Stomach (tissue), 8 donors: ENCODE measurements at regions not wholly inside any gene's neighbourhood (a gene's known extent, or its start where the extent isn't known, plus 50 kb on each side); places are given as distances from the start of the nearest gene placed in this dataset.

Source experiments
- DNase-seq, 2 donors: peaks; one replicate each; pipeline versions ENCODE4 v3.0.0 to v3.0.0-alpha.2; 2013 to 2019
- H3K27ac ChIP-seq, 5 donors: fragments of 200-600 bp in 4 of 5; sonication (generic) in 4 of 5; one replicate each; pipeline ENCODE4 v1.5.1; 2013 to 2019; ENCODE audit warnings: mild to moderate bottlenecking in 1 of 5, moderate library complexity in 1 of 5
- H3K27me3 ChIP-seq, 3 donors: fragments of 200-600 bp; sonication (generic); one replicate each; pipeline ENCODE4 v1.5.1; 2017 to 2019; ENCODE audit warnings: mixed run types in 1 of 3
- H3K36me3 ChIP-seq, 4 donors: fragments of 200-600 bp; sonication (generic); 1 replicate in 3 of 4; 2 replicates in 1 of 4; pipeline ENCODE4 v1.5.1; 2016 to 2019
- H3K4me1 ChIP-seq, 4 donors: fragments of 200-600 bp; sonication (generic); one replicate each; pipeline ENCODE4 v1.5.1; 2016 to 2019
- H3K4me3 ChIP-seq, 4 donors: fragments of 200-600 bp; sonication (generic) in 3 of 4; one replicate each; pipeline ENCODE4 v1.5.1; 2016 to 2019; ENCODE audit warnings: mild to moderate bottlenecking in 1 of 4
- H3K9me3 ChIP-seq, 4 donors: fragments of 200-600 bp; sonication (generic); one replicate each; pipeline ENCODE4 v1.5.1; 2016 to 2019
- CTCF ChIP-seq, 7 experiments: fragments of 450-650 bp in 4 of 7; fragments of 200-600 bp in 3 of 7; sonication (generic) in 3 of 7; IDR thresholded peaks; one replicate each; pipeline ENCODE4 v1.5.1; 2016 to 2019; ENCODE audit warnings: antibody characterized with exemption in 7 of 7, control low read depth in 2 of 7, mild to moderate bottlenecking in 1 of 7
- EP300 ChIP-seq: sonication (generic); formaldehyde crosslinking; IDR thresholded peaks from one replicate; pipeline ENCODE4 v1.6.1; 2017; ENCODE audit warnings: antibody characterized with exemption
- POLR2A ChIP-seq, 4 donors: fragments of 450-650 bp; IDR thresholded peaks; one replicate each; pipeline ENCODE4 v1.6.1; 2016; ENCODE audit warnings: antibody characterized with exemption in 4 of 4, control low read depth in 2 of 4, mild to moderate bottlenecking in 1 of 4, moderate library complexity in 1 of 4
- POLR2AphosphoS5 ChIP-seq, 3 donors: sonication (generic); formaldehyde crosslinking; IDR thresholded peaks; one replicate each; pipeline ENCODE4 v1.6.1; 2016; ENCODE audit warnings: antibody characterized with exemption in 3 of 3
- WGBS, 5 donors: extraction: QIAGEN DNeasy Blood & Tissue Kit in 3 of 5; methylation state at CpG; one replicate each; pipeline versions ENCODE4 v1.1.5 to v1.1.7; 2013 to 2018; 5-methylcytosine and 5-hydroxymethylcytosine counted together
- intact Hi-C: fragments of 100-400 bp; cut with DNase I; formaldehyde crosslinking; loops from one replicate; pipeline ENCODE4 v1.15.1; 2023; ENCODE audit warnings: low total_unique reads
- donor health status: healthy with polysubstance abuse.
- donor health status: Bipolar disorder and iron deficiency.
- donor health status: healthy.

DNA sequence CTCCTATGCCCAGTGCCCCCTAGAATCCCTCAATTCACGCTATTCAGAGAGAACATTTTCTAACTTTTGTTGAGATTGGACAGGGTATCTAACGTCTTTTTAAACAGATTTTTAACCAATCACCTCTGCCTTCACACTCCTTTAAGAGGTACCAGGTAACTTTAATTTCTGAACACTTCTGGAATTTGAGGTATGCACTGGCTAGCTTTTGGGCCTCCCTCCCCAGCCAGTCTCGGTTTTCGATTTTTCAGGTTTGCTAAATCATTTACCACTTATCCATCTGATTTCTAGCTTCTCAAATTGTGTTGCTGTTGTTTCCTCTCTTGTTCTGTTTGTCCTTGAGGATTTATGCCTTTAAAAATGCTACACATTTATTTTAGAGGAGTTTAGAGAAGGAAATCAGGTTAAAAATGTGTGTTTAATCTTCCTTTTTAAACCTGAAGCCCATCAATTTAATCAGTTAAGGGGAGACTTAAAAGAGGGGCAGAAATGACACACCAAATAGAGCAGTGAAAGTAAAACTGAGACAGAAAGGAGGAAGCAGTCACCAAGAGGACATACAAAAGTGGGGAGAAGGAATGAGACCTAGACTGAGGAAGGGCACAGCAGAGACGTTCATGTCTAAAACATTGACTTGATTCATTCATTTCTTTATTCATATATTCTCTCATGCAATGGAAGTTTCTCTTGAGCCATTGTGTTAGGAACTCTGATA is 139.6 kb upstream of the HTR2A start:
- TF ChIP-seq POLR2A (IDR thresholded peaks at IDR 0.05) (no peak), EP300 (no peak), POLR2AphosphoS5 (IDR thresholded peaks at IDR 0.05) (no peak), CTCF (IDR thresholded peaks at IDR 0.05) (no peak)
- H3K27me3 ChIP-seq = no peaks in the 10 kb centered on the region
- no peaks in the 10 kb centered on the region for H3K36me3 ChIP-seq
- intact Hi-C loops = no loop called here
- H3K9me3 ChIP-seq = no peaks in the 10 kb centered on the region
- H3K27ac ChIP-seq = no peak overlapping the region
- no peaks in the 10 kb centered on the region for H3K4me1 ChIP-seq
- no peak overlapping the region for H3K4me3 ChIP-seq
- DNase-seq = no peak
- 42 to 62% (median 54%) methylated on average over 5 of the region's 5 CpGs for WGBS, 5 donors

DNA sequence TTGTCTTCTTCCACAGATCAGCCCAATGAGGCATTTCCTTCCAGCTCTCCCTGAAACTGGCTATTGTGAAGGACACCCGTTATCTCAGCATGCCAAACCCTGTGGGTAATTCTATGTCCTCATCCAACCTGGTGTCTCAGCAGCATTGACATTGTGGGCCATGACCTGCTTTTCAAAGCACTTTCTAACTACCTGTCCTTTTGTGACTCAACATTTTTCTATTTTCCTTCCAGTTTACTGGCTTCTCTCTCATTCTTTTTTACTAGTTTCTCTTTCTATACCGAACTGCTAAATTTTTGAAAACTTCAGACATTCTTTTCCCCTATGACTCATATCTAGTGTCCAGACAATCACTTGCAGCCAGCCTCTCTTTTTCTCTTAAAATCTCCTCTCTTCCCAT is 136.4 kb upstream of the HTR2A start:
- intact Hi-C loops = no loop called here

GRCh38 chr13:47027780-47028437 is 131.1 kb upstream of the HTR2A start:
- TF ChIP-seq EP300 (no peak), POLR2AphosphoS5 (IDR thresholded peaks at IDR 0.05) (no peak), POLR2A (IDR thresholded peaks at IDR 0.05) (no peak), CTCF (IDR thresholded peaks at IDR 0.05) (no peak)
- H3K4me1 ChIP-seq = no peaks in the 10 kb centered on the region
- no peaks in the 10 kb centered on the region for H3K9me3 ChIP-seq
- WGBS, 5 donors = 44 to 59% (median 52%) methylated on average over 6 of the region's 6 CpGs
- no peaks in the 10 kb centered on the region for H3K27me3 ChIP-seq
- H3K36me3 ChIP-seq = no peaks in the 10 kb centered on the region
- DNase-seq = no peak
- no peak overlapping the region for H3K27ac ChIP-seq
- intact Hi-C loops = no loop called here
- no peak overlapping the region for H3K4me3 ChIP-seq

More for the DNA sequence above, 136.4 kb upstream of the HTR2A start:
- Histone ChIP-seq H3K9me3 (no peaks in the 10 kb centered on the region), H3K36me3 (no peaks in the 10 kb centered on the region), H3K4me1 (no peaks in the 10 kb centered on the region), H3K27ac (no peak overlapping the region), H3K27me3 (no peaks in the 10 kb centered on the region), H3K4me3 (no peak overlapping the region)
- WGBS, 5 donors = 50 to 60% (median 52%) methylated on average over 2 of the region's 2 CpGs
- TF ChIP-seq CTCF (IDR thresholded peaks at IDR 0.05) = no peak
- no peak for TF ChIP-seq POLR2A (IDR thresholded peaks at IDR 0.05)
- no peak for TF ChIP-seq EP300
- no peak for TF ChIP-seq POLR2AphosphoS5 (IDR thresholded peaks at IDR 0.05)
- DNase-seq = no peak

- DNase-seq = no peak
- H3K27ac ChIP-seq = no peak overlapping the region
- WGBS, 5 donors = 54 to 65% (median 61%) methylated on average over 5 of the region's 5 CpGs
- H3K9me3 ChIP-seq = no peaks in the 10 kb centered on the region
- no peak overlapping the region for H3K4me3 ChIP-seq
- intact Hi-C loops = no loop called here
- H3K27me3 ChIP-seq = no peaks in the 10 kb centered on the region
- H3K36me3 ChIP-seq = no peaks in the 10 kb centered on the region
- TF ChIP-seq POLR2A (IDR thresholded peaks at IDR 0.05) (no peak), EP300 (no peak), POLR2AphosphoS5 (IDR thresholded peaks at IDR 0.05) (no peak), CTCF (IDR thresholded peaks at IDR 0.05) (no peak)
- H3K4me1 ChIP-seq = no peaks in the 10 kb centered on the region
These were observed 129.1 kb upstream of the HTR2A start for GRCh38 chr13:47025791-47026447.
